ENCODE measurements at regions not wholly inside any gene's neighbourhood (a gene's known extent, or its start where the extent isn't known, plus 50 kb on each side); places are given as distances from the start of the nearest gene placed in this dataset.
A peak's percentile ranks its signal among the peaks of the same experiment; 100 is the strongest.
"Not testable (repeated sequence)": the region's sequence is repeated elsewhere in the genome, so short reads cannot be mapped to it uniquely, and the experiment has no call there.

GRCh38 chr13:109274188-109274821 is 512.1 kb downstream of the IRS2 start:
- TF ChIP-seq CTCF (IDR thresholded peaks at IDR 0.05), result no peak
- Histone ChIP-seq H3K27me3 (no peaks in the 10 kb centered on the region), H3K27ac (no peak overlapping the region), H3K4me1 (ENCODE audit: control insufficient read depth in 1 of 2, insufficient read depth in 1 of 2, low read depth in 1 of 2, low read length in 1 of 2) (peaks cover 0 to 8% of the 10 kb centered on the region in 2 experiments), H3K4me3 (ENCODE audit: low read depth in 1 of 2, low read length in 1 of 2) (no peak overlapping the region), H3K9me3 (no peaks in the 10 kb centered on the region), H3K36me3 (no peaks in the 10 kb centered on the region)

- no peak for TF ChIP-seq CTCF (IDR thresholded peaks at IDR 0.05)
- Histone ChIP-seq H3K27me3 (no peaks in the 10 kb centered on the region), H3K27ac (no peak overlapping the region), H3K4me1 (ENCODE audit: control insufficient read depth in 1 of 2, insufficient read depth in 1 of 2, low read depth in 1 of 2, low read length in 1 of 2) (peaks cover 0 to 10% of the 10 kb centered on the region in 2 experiments), H3K9me3 (no peaks in the 10 kb centered on the region), H3K36me3 (no peaks in the 10 kb centered on the region), H3K4me3 (ENCODE audit: low read depth in 1 of 2, low read length in 1 of 2) (no peak overlapping the region)
Observed at GRCh38 chr13:109273326-109273751, 513.0 kb downstream of the IRS2 start.

DNA sequence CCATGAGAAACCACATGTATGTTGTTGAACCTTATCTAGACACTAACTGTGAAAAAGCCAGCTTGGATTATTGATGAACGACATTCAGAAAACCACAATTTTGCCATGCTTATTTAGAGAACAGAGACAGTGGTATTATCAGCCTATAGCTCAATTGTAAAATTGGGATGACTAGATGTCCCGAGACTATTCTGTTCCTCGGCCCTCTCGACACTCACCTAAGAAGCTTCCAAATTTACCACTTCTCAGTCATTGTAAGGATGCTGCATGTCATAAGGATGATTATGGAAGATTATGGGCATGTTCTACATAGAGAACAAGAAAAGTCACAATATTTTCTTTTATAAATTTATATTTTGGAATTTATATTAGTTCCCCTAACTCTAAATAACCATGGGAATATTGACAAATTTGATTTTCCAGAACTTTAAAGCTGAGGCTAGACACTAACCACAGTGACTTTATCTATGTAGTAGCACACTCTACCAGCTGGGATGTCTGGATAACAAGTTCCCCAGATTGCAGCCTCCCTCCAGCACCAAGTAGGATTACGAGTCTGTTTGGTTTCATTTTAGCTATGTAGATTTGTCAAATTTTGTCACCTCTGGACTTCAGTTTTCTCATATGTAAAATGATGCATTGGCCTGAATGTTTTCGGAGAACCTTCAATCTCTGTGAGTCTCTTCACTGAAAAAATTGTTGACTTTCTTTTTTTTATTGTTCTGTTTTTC is 513.6 kb downstream of the IRS2 start:
- Histone ChIP-seq H3K27me3 (no peaks in the 10 kb centered on the region), H3K36me3 (no peaks in the 10 kb centered on the region), H3K27ac (no peak overlapping the region), H3K4me1 (ENCODE audit: control insufficient read depth in 1 of 2, insufficient read depth in 1 of 2, low read depth in 1 of 2, low read length in 1 of 2) (peaks cover 0 to 10% of the 10 kb centered on the region in 2 experiments), H3K9me3 (no peaks in the 10 kb centered on the region), H3K4me3 (ENCODE audit: low read depth in 1 of 2, low read length in 1 of 2) (no peak overlapping the region)
- no peak for TF ChIP-seq CTCF (IDR thresholded peaks at IDR 0.05)

GRCh38 chr13:109271555-109272541 is 514.5 kb downstream of the IRS2 start:
- Histone ChIP-seq H3K4me3 (ENCODE audit: low read depth in 1 of 2, low read length in 1 of 2) (no peak overlapping the region), H3K9me3 (no peaks in the 10 kb centered on the region), H3K36me3 (no peaks in the 10 kb centered on the region), H3K27ac (no peak overlapping the region), H3K27me3 (no peaks in the 10 kb centered on the region), H3K4me1 (ENCODE audit: control insufficient read depth in 1 of 2, insufficient read depth in 1 of 2, low read depth in 1 of 2, low read length in 1 of 2) (peaks cover 0 to 10% of the 10 kb centered on the region in 2 experiments)
- no peak for TF ChIP-seq CTCF (IDR thresholded peaks at IDR 0.05)

GRCh38 chr13:109271061-109271460 is 515.3 kb downstream of the IRS2 start:
- no peak overlapping the region for H3K4me3 ChIP-seq (ENCODE audit: low read depth in 1 of 2, low read length in 1 of 2)
- TF ChIP-seq CTCF (IDR thresholded peaks at IDR 0.05), result no peak
- H3K27ac ChIP-seq, result peak overlapping the region; percentile 25
- no peaks in the 10 kb centered on the region for H3K27me3 ChIP-seq
- H3K4me1 ChIP-seq (ENCODE audit: control insufficient read depth in 1 of 2, insufficient read depth in 1 of 2, low read depth in 1 of 2, low read length in 1 of 2), result peaks cover 0 to 10% of the 10 kb centered on the region in 2 experiments
- no peaks in the 10 kb centered on the region for H3K9me3 ChIP-seq
- H3K36me3 ChIP-seq, result no peaks in the 10 kb centered on the region

GRCh38 chr13:109269381-109269780 is 517.0 kb downstream of the IRS2 start:
- not testable (repeated sequence) for H3K27me3 ChIP-seq; H3K4me3 ChIP-seq (ENCODE audit: low read depth in 1 of 2, low read length in 1 of 2); H3K9me3 ChIP-seq; H3K36me3 ChIP-seq
- peaks cover 0 to 12% of the 10 kb centered on the region in 2 experiments for H3K4me1 ChIP-seq (ENCODE audit: control insufficient read depth in 1 of 2, insufficient read depth in 1 of 2, low read depth in 1 of 2, low read length in 1 of 2)
- peak overlapping the region; percentile 5 for H3K27ac ChIP-seq

DNA sequence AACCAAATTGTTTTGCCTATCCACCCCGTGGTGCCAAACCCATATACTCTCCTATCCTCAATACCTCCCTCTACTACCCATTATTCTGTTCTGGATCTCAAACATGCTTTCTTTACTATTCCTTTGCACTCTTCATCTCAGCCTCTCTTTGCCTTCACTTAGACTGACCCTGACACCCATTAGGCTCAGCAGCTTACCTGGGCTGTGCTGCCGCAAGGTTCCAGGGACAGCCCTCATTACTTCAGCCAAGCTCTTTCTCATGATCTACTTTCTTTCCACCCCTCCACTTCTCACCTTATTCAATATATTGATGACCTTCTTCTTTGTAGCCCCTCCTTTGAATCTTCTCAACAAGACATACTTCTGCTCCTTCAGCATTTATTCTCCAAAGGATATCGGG is 517.9 kb downstream of the IRS2 start:
- Histone ChIP-seq H3K4me1 (ENCODE audit: control insufficient read depth in 1 of 2, insufficient read depth in 1 of 2, low read depth in 1 of 2, low read length in 1 of 2) (peaks cover 0 to 21% of the 10 kb centered on the region in 2 experiments), H3K27ac (peak overlapping the region; percentile 55), H3K4me3 (ENCODE audit: low read depth in 1 of 2, low read length in 1 of 2) (peak overlapping the region; percentile 37 to 59)
- H3K9me3 ChIP-seq, H3K36me3 ChIP-seq, H3K27me3 ChIP-seq: not testable (repeated sequence)

- Histone ChIP-seq H3K4me3 (ENCODE audit: low read depth in 1 of 2, low read length in 1 of 2) (peak overlapping the region; percentile 45 to 59), H3K4me1 (ENCODE audit: control insufficient read depth in 1 of 2, insufficient read depth in 1 of 2, low read depth in 1 of 2, low read length in 1 of 2) (peaks cover 0 to 21% of the 10 kb centered on the region in 2 experiments), H3K27ac (peak overlapping the region; percentile 44)
- H3K9me3 ChIP-seq, H3K36me3 ChIP-seq, H3K27me3 ChIP-seq: not testable (repeated sequence)
Observed at GRCh38 chr13:109267400-109267799, 519.0 kb downstream of the IRS2 start.

All from neutrophil (primary cell).